Peyer's patch (tissue), 4 donors: ENCODE measurements at regions not wholly inside any gene's neighbourhood (a gene's known extent, or its start where the extent isn't known, plus 50 kb on each side); places are given as distances from the start of the nearest gene placed in this dataset.

Experiments used
- POLR2A ChIP-seq, 2 donors: fragments of 450-650 bp; IDR thresholded peaks; one replicate each; pipeline ENCODE4 v1.5.1; 2017; ENCODE audit warnings: antibody characterized with exemption in 2 of 2, mild to moderate bottlenecking in 2 of 2, moderate library complexity in 2 of 2
- TF ChIP-seq, protein P1 (sequence below), 6 experiments: fragments of 450-650 bp in 4 of 6; fragments of 200-600 bp in 2 of 6; sonication (generic) in 1 of 6; IDR thresholded peaks; one replicate each; pipeline ENCODE4 v1.5.1; 2017 to 2019; ENCODE audit warnings: antibody characterized with exemption in 6 of 6, mild to moderate bottlenecking in 3 of 6, moderate library complexity in 1 of 6

DNA sequence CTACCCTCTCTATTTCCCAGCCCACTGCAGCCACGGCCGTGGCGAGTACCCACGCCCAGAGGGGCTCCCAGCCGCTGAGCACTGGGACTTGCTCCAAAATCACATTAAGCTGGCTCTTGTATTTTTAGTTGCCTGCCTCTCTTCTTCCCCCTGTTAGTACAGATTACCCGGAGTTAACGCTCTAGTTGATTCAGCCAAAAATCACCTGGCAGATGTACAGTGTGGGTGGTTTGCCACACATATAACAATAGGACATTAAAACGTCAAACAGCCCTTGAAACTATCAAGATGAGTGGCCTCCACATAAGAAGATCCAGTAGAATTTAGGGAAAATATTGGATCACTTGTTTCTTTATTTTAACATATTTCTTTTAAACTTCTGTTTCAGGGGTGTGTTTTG is 268.8 kb upstream of the PRDM1 start:
- TF ChIP-seq, protein P1, sequence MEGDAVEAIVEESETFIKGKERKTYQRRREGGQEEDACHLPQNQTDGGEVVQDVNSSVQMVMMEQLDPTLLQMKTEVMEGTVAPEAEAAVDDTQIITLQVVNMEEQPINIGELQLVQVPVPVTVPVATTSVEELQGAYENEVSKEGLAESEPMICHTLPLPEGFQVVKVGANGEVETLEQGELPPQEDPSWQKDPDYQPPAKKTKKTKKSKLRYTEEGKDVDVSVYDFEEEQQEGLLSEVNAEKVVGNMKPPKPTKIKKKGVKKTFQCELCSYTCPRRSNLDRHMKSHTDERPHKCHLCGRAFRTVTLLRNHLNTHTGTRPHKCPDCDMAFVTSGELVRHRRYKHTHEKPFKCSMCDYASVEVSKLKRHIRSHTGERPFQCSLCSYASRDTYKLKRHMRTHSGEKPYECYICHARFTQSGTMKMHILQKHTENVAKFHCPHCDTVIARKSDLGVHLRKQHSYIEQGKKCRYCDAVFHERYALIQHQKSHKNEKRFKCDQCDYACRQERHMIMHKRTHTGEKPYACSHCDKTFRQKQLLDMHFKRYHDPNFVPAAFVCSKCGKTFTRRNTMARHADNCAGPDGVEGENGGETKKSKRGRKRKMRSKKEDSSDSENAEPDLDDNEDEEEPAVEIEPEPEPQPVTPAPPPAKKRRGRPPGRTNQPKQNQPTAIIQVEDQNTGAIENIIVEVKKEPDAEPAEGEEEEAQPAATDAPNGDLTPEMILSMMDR (IDR thresholded peaks at IDR 0.05), result no peak
- no peak for TF ChIP-seq POLR2A (IDR thresholded peaks at IDR 0.05)
